ENCODE measurements at regions not wholly inside any gene's neighbourhood (a gene's known extent, or its start where the extent isn't known, plus 50 kb on each side); places are given as distances from the start of the nearest gene placed in this dataset.

GRCh38 chr9:27711241-27711640 is 138.0 kb upstream of the C9orf72 start:
- DNase-seq (ENCODE audit: low read depth, low spot score), result no peak
- no peak overlapping the region for H3K27ac ChIP-seq (ENCODE audit: low read length)
- CTCF ChIA-PET, result no interaction called here
- H3K27me3 ChIP-seq (ENCODE audit: control insufficient read depth, insufficient read depth, low read length), result no peaks in the 10 kb centered on the region
- POLR2A ChIA-PET, result no interaction called here
- H3K4me1 ChIP-seq (ENCODE audit: control insufficient read depth, insufficient read depth, low read length), result no peaks in the 10 kb centered on the region
- no peak for ATAC-seq
- no peaks in the 10 kb centered on the region for H3K36me3 ChIP-seq (ENCODE audit: control insufficient read depth, insufficient read depth, low read length)
- H3K9me3 ChIP-seq (ENCODE audit: control insufficient read depth, insufficient read depth, low read depth, low read length), result no peaks in the 10 kb centered on the region
- no TSS peak for BruUV-seq (replicated peaks)
- TF ChIP-seq CTCF (IDR thresholded peaks at IDR 0.05) (no peak), SIN3A (IDR thresholded peaks at IDR 0.05; ENCODE audit: borderline replicate concordance, insufficient read depth, low read depth, low read length) (no peak), POLR2AphosphoS5 (IDR thresholded peaks at IDR 0.05; ENCODE audit: low read depth, low read length) (no peak), TCF7L2 (IDR thresholded peaks at IDR 0.05; ENCODE audit: low read depth, low read length) (no peak)
- TF ChIP-seq, protein P1, sequence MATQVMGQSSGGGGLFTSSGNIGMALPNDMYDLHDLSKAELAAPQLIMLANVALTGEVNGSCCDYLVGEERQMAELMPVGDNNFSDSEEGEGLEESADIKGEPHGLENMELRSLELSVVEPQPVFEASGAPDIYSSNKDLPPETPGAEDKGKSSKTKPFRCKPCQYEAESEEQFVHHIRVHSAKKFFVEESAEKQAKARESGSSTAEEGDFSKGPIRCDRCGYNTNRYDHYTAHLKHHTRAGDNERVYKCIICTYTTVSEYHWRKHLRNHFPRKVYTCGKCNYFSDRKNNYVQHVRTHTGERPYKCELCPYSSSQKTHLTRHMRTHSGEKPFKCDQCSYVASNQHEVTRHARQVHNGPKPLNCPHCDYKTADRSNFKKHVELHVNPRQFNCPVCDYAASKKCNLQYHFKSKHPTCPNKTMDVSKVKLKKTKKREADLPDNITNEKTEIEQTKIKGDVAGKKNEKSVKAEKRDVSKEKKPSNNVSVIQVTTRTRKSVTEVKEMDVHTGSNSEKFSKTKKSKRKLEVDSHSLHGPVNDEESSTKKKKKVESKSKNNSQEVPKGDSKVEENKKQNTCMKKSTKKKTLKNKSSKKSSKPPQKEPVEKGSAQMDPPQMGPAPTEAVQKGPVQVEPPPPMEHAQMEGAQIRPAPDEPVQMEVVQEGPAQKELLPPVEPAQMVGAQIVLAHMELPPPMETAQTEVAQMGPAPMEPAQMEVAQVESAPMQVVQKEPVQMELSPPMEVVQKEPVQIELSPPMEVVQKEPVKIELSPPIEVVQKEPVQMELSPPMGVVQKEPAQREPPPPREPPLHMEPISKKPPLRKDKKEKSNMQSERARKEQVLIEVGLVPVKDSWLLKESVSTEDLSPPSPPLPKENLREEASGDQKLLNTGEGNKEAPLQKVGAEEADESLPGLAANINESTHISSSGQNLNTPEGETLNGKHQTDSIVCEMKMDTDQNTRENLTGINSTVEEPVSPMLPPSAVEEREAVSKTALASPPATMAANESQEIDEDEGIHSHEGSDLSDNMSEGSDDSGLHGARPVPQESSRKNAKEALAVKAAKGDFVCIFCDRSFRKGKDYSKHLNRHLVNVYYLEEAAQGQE (IDR thresholded peaks at IDR 0.05; ENCODE audit: insufficient read depth in 1 of 2, low read depth in 2 of 2, low read length in 1 of 2), result no peak
- intact Hi-C loops (cut with micrococcal nuclease; ENCODE audit: unreplicated experiment), result no loop called here
- no peak overlapping the region for H3K4me3 ChIP-seq (ENCODE audit: low read depth in 2 of 2, low read length in 2 of 2)
- in situ Hi-C loops (cut with HindIII; ENCODE audit: low pct_unique_long_range_greater_than_20kb, low sequenced_read_pairs), result no loop called here

DNA sequence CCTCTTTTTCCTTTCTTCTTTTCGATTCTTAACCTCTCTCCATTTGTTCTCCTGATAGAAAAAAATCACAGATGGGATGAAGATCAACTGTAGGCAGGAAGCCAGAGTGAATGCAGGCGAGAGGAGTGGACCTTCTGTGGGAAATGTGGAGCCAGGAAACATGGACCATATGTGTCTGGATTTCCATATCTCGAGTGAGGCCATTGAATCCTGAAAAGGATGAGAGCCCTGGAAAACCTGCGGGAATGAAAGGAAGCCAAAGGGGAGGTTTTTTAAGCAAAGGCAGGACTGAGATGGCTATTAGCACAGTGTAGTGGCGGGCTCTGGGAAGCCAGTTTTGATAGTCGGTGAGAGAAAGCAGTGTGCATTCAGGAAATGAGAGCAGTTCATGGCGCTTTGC is 139.5 kb upstream of the C9orf72 start:
- Histone ChIP-seq H3K27me3 (ENCODE audit: control insufficient read depth, insufficient read depth, low read length) (no peaks in the 10 kb centered on the region), H3K9me3 (ENCODE audit: control insufficient read depth, insufficient read depth, low read depth, low read length) (no peaks in the 10 kb centered on the region), H3K4me3 (ENCODE audit: low read depth in 2 of 2, low read length in 2 of 2) (no peak overlapping the region), H3K27ac (ENCODE audit: low read length) (no peak overlapping the region), H3K4me1 (ENCODE audit: control insufficient read depth, insufficient read depth, low read length) (no peaks in the 10 kb centered on the region), H3K36me3 (ENCODE audit: control insufficient read depth, insufficient read depth, low read length) (no peaks in the 10 kb centered on the region)
- no peak for ATAC-seq
- BruUV-seq (replicated peaks), result no TSS peak
- TF ChIP-seq SIN3A (IDR thresholded peaks at IDR 0.05; ENCODE audit: borderline replicate concordance, insufficient read depth, low read depth, low read length) (no peak), CTCF (IDR thresholded peaks at IDR 0.05) (no peak), POLR2AphosphoS5 (IDR thresholded peaks at IDR 0.05; ENCODE audit: low read depth, low read length) (no peak), TCF7L2 (IDR thresholded peaks at IDR 0.05; ENCODE audit: low read depth, low read length) (no peak)
- TF ChIP-seq, protein P1 (IDR thresholded peaks at IDR 0.05; ENCODE audit: insufficient read depth in 1 of 2, low read depth in 2 of 2, low read length in 1 of 2), result no peak
- intact Hi-C loops (cut with micrococcal nuclease; ENCODE audit: unreplicated experiment), result no loop called here
- ChIA-PET POLR2A (no interaction called here), CTCF (no interaction called here)
- in situ Hi-C loops (cut with HindIII; ENCODE audit: low pct_unique_long_range_greater_than_20kb, low sequenced_read_pairs), result no loop called here
- DNase-seq (ENCODE audit: low read depth, low spot score), result no peak
